IMR-90 (cell line): ENCODE measurements at regions not wholly inside any gene's neighbourhood (a gene's known extent, or its start where the extent isn't known, plus 50 kb on each side); places are given as distances from the start of the nearest gene placed in this dataset.

ENCODE experiments used
- ATAC-seq: fragments of 200-7000 bp; cut with Tn5 transposase; 2 replicates; pipeline ENCODE4 v1.9.1; 2020; ENCODE audit warnings: low read depth, mild to moderate bottlenecking, moderate library complexity
- BruUV-seq: library from RNA; stranded (reverse); fragments of 400-500 nt; replicated peaks from 2 replicates; lab custom pipeline; 2021; lab: Mats Ljungman, UMichigan
- CTCF ChIA-PET: fragments of 300-600 bp; formaldehyde crosslinking; extraction: SDS; loops from one replicate; lab custom pipeline; 2021; ENCODE audit warnings: antibody characterized with exemption; lab: Yijun Ruan, JAX
- POLR2A ChIA-PET: fragments of 300-600 bp; sonication (Branson Sonifier 250); formaldehyde crosslinking; loops from one replicate; lab custom pipeline; 2022; ENCODE audit warnings: antibody characterized with exemption; ENCODE audit not compliant: unreplicated experiment; lab: Charles Lee
- DNase-seq: peaks from one replicate; pipeline ENCODE4 v3.0.0; 2013
- H2AFZ ChIP-seq: replicated peaks from 2 replicates; pipeline ENCODE3; 2013; ENCODE audit warnings: low read length, mild to moderate bottlenecking; ENCODE audit not compliant: poor library complexity
- H2AK5ac ChIP-seq: 2 replicates; pipeline ENCODE4 v1.6.1; 2013; ENCODE audit warnings: low read depth, low read length, inconsistent platforms
- H2AK9ac ChIP-seq: replicated peaks from 2 replicates; pipeline ENCODE3; 2013; ENCODE audit warnings: mild to moderate bottlenecking, low read depth, low read length, moderate library complexity; ENCODE audit not compliant: poor library complexity
- H2BK120ac ChIP-seq: 2 replicates; pipeline ENCODE4 v1.6.1; 2013; ENCODE audit warnings: low read depth, low read length, inconsistent platforms
- H2BK15ac ChIP-seq: 3 replicates; pipeline ENCODE4 v1.6.1; 2013; ENCODE audit warnings: low read depth, low read length, inconsistent platforms
- H2BK20ac ChIP-seq: 2 replicates; pipeline ENCODE4 v1.6.1; 2013; ENCODE audit warnings: low read depth, mild to moderate bottlenecking, inconsistent platforms, low read length, moderate library complexity
- H2BK5ac ChIP-seq: 2 replicates; pipeline ENCODE4 v1.6.1; 2013; ENCODE audit warnings: mild to moderate bottlenecking, low read depth, low read length, inconsistent platforms; ENCODE audit not compliant: poor library complexity, severe bottlenecking
- H3K14ac ChIP-seq: replicated peaks from 2 replicates; pipeline ENCODE4 v1.6.1; 2013; ENCODE audit warnings: low read depth, low read length, inconsistent platforms
- H3K18ac ChIP-seq: 2 replicates; pipeline ENCODE4 v1.6.1; 2013; ENCODE audit warnings: low read depth, low read length, control low read depth
- H3K23ac ChIP-seq: 2 replicates; pipeline ENCODE4 v1.6.1; 2013; ENCODE audit warnings: low read depth, low read length, inconsistent platforms
- H3K27ac ChIP-seq: 2 replicates; pipeline ENCODE4 v1.5.1; 2013; ENCODE audit warnings: mild to moderate bottlenecking, control low read depth, low read length; ENCODE audit not compliant: insufficient read depth
- H3K27me3 ChIP-seq: 2 replicates; pipeline ENCODE4 v1.6.1; 2013; ENCODE audit warnings: low read length; ENCODE audit not compliant: control insufficient read depth, insufficient read depth
- H3K36me3 ChIP-seq: 2 replicates; pipeline ENCODE4 v1.6.1; 2013; ENCODE audit warnings: low read length, mixed read lengths; ENCODE audit not compliant: control insufficient read depth, insufficient read depth
- H3K4ac ChIP-seq: 2 replicates; pipeline ENCODE4 v1.6.1; 2013; ENCODE audit warnings: low read depth, low read length, inconsistent platforms
- H3K4me1 ChIP-seq: 2 replicates; pipeline ENCODE4 v1.6.1; 2013; ENCODE audit warnings: low read length, mixed read lengths; ENCODE audit not compliant: control insufficient read depth, insufficient read depth
- H3K4me2 ChIP-seq: 2 replicates; pipeline ENCODE4 v1.6.1; 2013; ENCODE audit warnings: low read depth, mild to moderate bottlenecking, control low read depth, low read length, moderate library complexity
- H3K4me3 ChIP-seq: 2 replicates; pipeline ENCODE4 v1.5.1; 2013; ENCODE audit warnings: low read depth, mild to moderate bottlenecking, control low read depth, low read length, moderate library complexity; ENCODE audit not compliant: insufficient read depth
- H3K56ac ChIP-seq: 2 replicates; pipeline ENCODE4 v1.6.1; 2013; ENCODE audit warnings: low read length, inconsistent platforms; ENCODE audit not compliant: insufficient read depth; ENCODE audit errors: extremely low read depth
- H3K79me1 ChIP-seq, 2 experiments: 2 replicates each; pipeline ENCODE4 v1.6.1; 2013; ENCODE audit warnings: low read length in 2 of 2, inconsistent platforms in 1 of 2, low read depth in 1 of 2
- H3K9ac ChIP-seq: 2 replicates; pipeline ENCODE4 v1.6.1; 2013; ENCODE audit warnings: low read depth, low read length, control low read depth
- H3K9me1 ChIP-seq: 2 replicates; pipeline ENCODE4 v1.6.1; 2013; ENCODE audit warnings: low read length, inconsistent platforms; ENCODE audit not compliant: insufficient read depth
- H3K9me3 ChIP-seq: 2 replicates; pipeline ENCODE4 v1.6.1; 2013; ENCODE audit warnings: low read length; ENCODE audit not compliant: control insufficient read depth, insufficient read depth
- H4K20me1 ChIP-seq: 2 replicates; pipeline ENCODE4 v1.6.1; 2013; ENCODE audit warnings: low read length, inconsistent platforms; ENCODE audit not compliant: insufficient read depth
- H4K5ac ChIP-seq: 2 replicates; pipeline ENCODE4 v1.6.1; 2013; ENCODE audit warnings: mild to moderate bottlenecking, low read depth, low read length, control low read depth
- H4K8ac ChIP-seq, 2 experiments: 2 replicates each; pipeline ENCODE4 v1.6.1; 2013; ENCODE audit warnings: low read depth in 2 of 2, low read length in 2 of 2, control low read depth in 1 of 2, inconsistent platforms in 1 of 2
- H4K91ac ChIP-seq: 2 replicates; pipeline ENCODE4 v1.6.1; 2013; ENCODE audit warnings: low read depth, low read length, inconsistent platforms; ENCODE audit not compliant: insufficient read depth
- BHLHE40 ChIP-seq: fragments of 150-350 bp; IDR thresholded peaks from 2 replicates; pipeline ENCODE4 v1.6.1; 2016; ENCODE audit warnings: mild to moderate bottlenecking, low read depth, low read length
- CEBPB ChIP-seq: IDR thresholded peaks from 2 replicates; pipeline ENCODE4 v1.6.1; 2012; ENCODE audit warnings: low read depth, low read length, improper control_type of control experiment
- CHD1 ChIP-seq: IDR thresholded peaks from 2 replicates; pipeline ENCODE4 v1.6.1; 2012; ENCODE audit warnings: low read depth, low read length, improper control_type of control experiment
- FOS ChIP-seq: fragments of 150-350 bp; IDR thresholded peaks from 2 replicates; pipeline ENCODE4 v1.6.1; 2016; ENCODE audit warnings: low read depth, low read length
- MAZ ChIP-seq: IDR thresholded peaks from 2 replicates; pipeline ENCODE4 v1.6.1; 2012; ENCODE audit warnings: low read depth, mild to moderate bottlenecking, low read length, improper control_type of control experiment, moderate library complexity, borderline replicate concordance
- MXI1 ChIP-seq: IDR thresholded peaks from 2 replicates; pipeline ENCODE4 v1.6.1; 2012; ENCODE audit warnings: low read depth, mild to moderate bottlenecking, low read length, moderate library complexity, borderline replicate concordance
- NFE2L2 ChIP-seq: fragments of 150-350 bp; IDR thresholded peaks from 2 replicates; pipeline ENCODE4 v1.6.1; 2016; ENCODE audit warnings: low read depth, mild to moderate bottlenecking, low read length
- POLR2A ChIP-seq: IDR thresholded peaks from 2 replicates; pipeline ENCODE4 v1.6.1; 2012; ENCODE audit warnings: mild to moderate bottlenecking, low read depth, low read length
- RAD21 ChIP-seq: IDR thresholded peaks from 2 replicates; pipeline ENCODE4 v1.6.1; 2012; ENCODE audit warnings: low read length, improper control_type of control experiment
- SMC3 ChIP-seq: fragments of 150-350 bp; IDR thresholded peaks from 2 replicates; pipeline ENCODE4 v1.6.1; 2016; ENCODE audit warnings: low read depth, mild to moderate bottlenecking, antibody characterized with exemption, low read length, moderate library complexity
- WGBS, 2 experiments: methylation state at CpG; one replicate each; pipeline versions ENCODE4 v1.1.5 to v1.1.7; 2013; ENCODE audit warnings: missing lambda C conversion rate in 2 of 2; ENCODE audit not compliant: insufficient read length in 1 of 2; ENCODE audit errors: extremely low coverage in 2 of 2; 5-methylcytosine and 5-hydroxymethylcytosine counted together
- dilution Hi-C: fragments of 300-500 bp; cut with HindIII; formaldehyde crosslinking; loops from one replicate; pipeline ENCODE4 v1.14.3; 2018; ENCODE audit warnings: low sequenced_read_pairs; ENCODE audit not compliant: unreplicated experiment
- in situ Hi-C: fragments of 300-500 bp; cut with MboI; formaldehyde crosslinking; loops from 3 replicates; pipeline ENCODE4 v1.14.3; 2019; ENCODE audit warnings: low sequenced_read_pairs, inconsistent platforms, mixed read lengths
- intact Hi-C: fragments of 100-400 bp; cut with micrococcal nuclease; formaldehyde crosslinking; loops from 2 replicates; pipeline ENCODE4 v1.10.0; 2022
- TF ChIP-seq, protein P1 (sequence below): fragments of 150-350 bp; IDR thresholded peaks from 2 replicates; pipeline ENCODE4 v1.6.1; 2017; ENCODE audit warnings: mild to moderate bottlenecking, antibody characterized with exemption, low read length, low read depth

DNA sequence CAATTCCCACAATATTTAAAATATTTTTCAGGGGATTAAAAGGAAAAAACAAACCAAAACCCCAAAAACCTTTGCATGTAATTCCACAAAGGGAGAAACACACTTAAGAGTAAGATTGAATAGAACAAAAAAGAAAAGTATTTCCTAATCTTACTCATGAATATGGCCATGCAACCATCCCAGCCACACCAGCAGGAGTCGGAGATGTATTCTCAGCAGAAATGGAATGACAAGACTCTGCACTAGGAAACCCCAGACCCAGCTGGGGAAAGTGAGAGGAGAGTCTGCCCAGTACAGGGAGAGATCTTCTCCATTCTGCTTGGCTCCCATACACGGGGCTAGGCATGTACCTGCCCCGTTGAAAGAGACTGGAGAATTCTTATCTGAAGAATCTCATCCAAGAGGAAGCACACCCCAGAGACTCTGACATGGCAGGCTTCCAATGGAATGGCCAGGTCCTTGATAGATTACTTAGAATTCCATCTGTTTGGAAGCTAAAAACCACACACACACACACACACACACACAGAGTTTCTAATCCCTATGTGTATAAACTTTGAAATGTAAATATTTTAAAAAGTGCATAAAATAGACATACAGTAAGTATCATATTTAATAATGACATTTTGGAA is 118.8 kb downstream of the GADD45G start:
- Histone ChIP-seq H3K23ac (no peak overlapping the region), H3K27me3 (peaks cover 2% of the 10 kb centered on the region; the same call in 1 of the 2 replicates), H3K36me3 (no peaks in the 10 kb centered on the region), H3K27ac (no peak overlapping the region), H3K4me3 (no peak overlapping the region), H2AK9ac (no peak overlapping the region), H3K4me1 (no peaks in the 10 kb centered on the region), H3K9me1 (no peaks in the 10 kb centered on the region), H4K91ac (no peak overlapping the region), H2BK5ac (no peak overlapping the region), H2BK120ac (no peak overlapping the region), H2AK5ac (no peak overlapping the region), H2BK20ac (no peak overlapping the region), H2AFZ (no peak overlapping the region), H3K14ac (no peak overlapping the region), H4K8ac (no peak overlapping the region), H3K9me3 (no peaks in the 10 kb centered on the region), H3K4ac (no peak overlapping the region), H4K5ac (no peak overlapping the region), H4K20me1 (no peaks in the 10 kb centered on the region), H3K9ac (no peak overlapping the region), H3K79me1 (no peaks in the 10 kb centered on the region), H3K18ac (no peak overlapping the region), H3K4me2 (no peak overlapping the region), H3K56ac (no peak overlapping the region), H2BK15ac (no peak overlapping the region)
- dilution Hi-C loops (no loop called here), intact Hi-C loops (no loop called here), in situ Hi-C loops (no loop called here)
- ChIA-PET POLR2A (no interaction called here), CTCF (no interaction called here)
- no CpG with 5 or more reads among the region's 3 CpGs for WGBS, 2 experiments
- DNase-seq: no peak
- ATAC-seq: no peak
- no peak for TF ChIP-seq CEBPB
- no peak for TF ChIP-seq CHD1
- no peak for TF ChIP-seq BHLHE40
- TF ChIP-seq FOS: no peak
- no peak for TF ChIP-seq RAD21
- TF ChIP-seq POLR2A: no peak
- TF ChIP-seq MXI1: no peak
- no peak for TF ChIP-seq NFE2L2
- TF ChIP-seq, protein P1, sequence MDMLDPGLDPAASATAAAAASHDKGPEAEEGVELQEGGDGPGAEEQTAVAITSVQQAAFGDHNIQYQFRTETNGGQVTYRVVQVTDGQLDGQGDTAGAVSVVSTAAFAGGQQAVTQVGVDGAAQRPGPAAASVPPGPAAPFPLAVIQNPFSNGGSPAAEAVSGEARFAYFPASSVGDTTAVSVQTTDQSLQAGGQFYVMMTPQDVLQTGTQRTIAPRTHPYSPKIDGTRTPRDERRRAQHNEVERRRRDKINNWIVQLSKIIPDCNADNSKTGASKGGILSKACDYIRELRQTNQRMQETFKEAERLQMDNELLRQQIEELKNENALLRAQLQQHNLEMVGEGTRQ: no peak
- TF ChIP-seq MAZ: no peak
- TF ChIP-seq SMC3: no peak
- BruUV-seq: no TSS peak
